ENCODE measurements at regions not wholly inside any gene's neighbourhood (a gene's known extent, or its start where the extent isn't known, plus 50 kb on each side); places are given as distances from the start of the nearest gene placed in this dataset.

DNA sequence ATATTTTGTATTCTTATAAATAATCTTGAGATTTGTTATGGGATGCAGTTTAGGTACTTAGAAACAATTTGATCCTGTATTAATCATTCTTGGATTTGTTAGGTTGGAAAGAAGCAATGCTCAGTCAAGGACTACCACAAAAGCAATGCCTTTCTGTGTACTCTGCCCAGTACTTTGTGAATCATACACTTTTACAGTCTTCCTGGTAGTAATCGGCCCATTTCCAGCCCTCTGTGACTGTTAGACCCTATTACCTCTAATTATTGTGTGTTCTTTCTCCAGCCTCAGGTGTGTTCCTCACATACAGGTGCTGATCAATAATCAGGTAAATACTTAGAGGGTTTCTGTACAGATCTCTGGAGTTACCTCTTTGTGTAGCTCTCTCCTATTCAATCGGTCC, 609.0 kb downstream of the KCNH5 start:
- no peak for DNase-seq (ENCODE audit: low spot score in 2 of 2, unreplicated experiment in 2 of 2)
- Mint-ChIP-seq H3K27me3 (ENCODE audit: low read depth) (no peaks in the 10 kb centered on the region), H3K27ac (no peak overlapping the region), H3K9me3 (peaks cover 78% of the 10 kb centered on the region), H3K4me3 (no peak overlapping the region), H3K4me1 (no peaks in the 10 kb centered on the region), H3K36me3 (peaks cover 4% of the 10 kb centered on the region)
- TF ChIP-seq, protein P1, sequence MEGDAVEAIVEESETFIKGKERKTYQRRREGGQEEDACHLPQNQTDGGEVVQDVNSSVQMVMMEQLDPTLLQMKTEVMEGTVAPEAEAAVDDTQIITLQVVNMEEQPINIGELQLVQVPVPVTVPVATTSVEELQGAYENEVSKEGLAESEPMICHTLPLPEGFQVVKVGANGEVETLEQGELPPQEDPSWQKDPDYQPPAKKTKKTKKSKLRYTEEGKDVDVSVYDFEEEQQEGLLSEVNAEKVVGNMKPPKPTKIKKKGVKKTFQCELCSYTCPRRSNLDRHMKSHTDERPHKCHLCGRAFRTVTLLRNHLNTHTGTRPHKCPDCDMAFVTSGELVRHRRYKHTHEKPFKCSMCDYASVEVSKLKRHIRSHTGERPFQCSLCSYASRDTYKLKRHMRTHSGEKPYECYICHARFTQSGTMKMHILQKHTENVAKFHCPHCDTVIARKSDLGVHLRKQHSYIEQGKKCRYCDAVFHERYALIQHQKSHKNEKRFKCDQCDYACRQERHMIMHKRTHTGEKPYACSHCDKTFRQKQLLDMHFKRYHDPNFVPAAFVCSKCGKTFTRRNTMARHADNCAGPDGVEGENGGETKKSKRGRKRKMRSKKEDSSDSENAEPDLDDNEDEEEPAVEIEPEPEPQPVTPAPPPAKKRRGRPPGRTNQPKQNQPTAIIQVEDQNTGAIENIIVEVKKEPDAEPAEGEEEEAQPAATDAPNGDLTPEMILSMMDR (IDR thresholded peaks at IDR 0.05; ENCODE audit: unreplicated experiment): no peak

DNA sequence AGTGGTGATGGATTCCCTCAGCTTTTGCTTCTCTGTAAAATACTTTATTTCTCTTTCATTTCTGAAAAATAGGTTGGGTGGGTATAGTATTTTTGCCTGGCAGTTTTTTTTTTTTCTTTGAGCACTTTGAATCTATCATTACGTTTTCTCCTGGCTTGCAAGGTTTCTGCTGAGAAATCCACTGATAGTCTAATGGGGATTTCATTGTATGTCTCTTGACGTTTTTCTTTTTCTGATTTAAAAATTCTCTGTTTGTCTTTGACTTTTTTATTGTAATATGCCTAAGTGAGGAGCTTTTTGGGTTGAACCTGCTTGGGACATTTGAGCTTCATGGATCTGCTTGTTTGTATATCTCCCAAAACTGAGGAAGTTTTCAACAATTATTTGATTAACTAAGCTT, 606.0 kb downstream of the KCNH5 start:
- peaks cover 62% of the 10 kb centered on the region for H3K9me3 Mint-ChIP-seq
- no peak overlapping the region for H3K27ac Mint-ChIP-seq
- no peak overlapping the region for H3K4me3 Mint-ChIP-seq
- H3K4me1 Mint-ChIP-seq: no peaks in the 10 kb centered on the region
- H3K36me3 Mint-ChIP-seq: peaks cover 2% of the 10 kb centered on the region
- DNase-seq (ENCODE audit: low spot score in 2 of 2, unreplicated experiment in 2 of 2): no peak
- TF ChIP-seq, protein P1 (IDR thresholded peaks at IDR 0.05; ENCODE audit: unreplicated experiment): no peak
- H3K27me3 Mint-ChIP-seq (ENCODE audit: low read depth): no peaks in the 10 kb centered on the region

DNA sequence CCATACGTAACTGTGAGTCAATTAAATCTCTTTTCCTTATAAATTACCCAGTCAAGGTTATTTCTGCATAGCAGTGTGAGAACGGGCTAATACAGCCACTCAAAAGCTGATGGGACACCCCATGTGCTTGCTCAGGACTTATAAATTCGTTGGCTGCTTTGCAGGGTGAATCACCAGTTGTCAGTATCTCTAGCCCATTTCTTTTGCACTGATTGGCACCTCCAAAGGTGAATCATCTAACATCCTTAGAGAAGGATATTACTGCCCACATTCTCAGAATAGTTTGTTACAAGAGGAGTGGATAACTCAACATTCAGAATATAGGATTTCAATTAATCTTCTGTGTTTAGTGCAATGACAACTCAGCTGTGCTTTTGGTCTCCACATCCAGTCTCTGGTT, 601.5 kb downstream of the KCNH5 start:
- Mint-ChIP-seq H3K4me1 (peaks cover 6% of the 10 kb centered on the region), H3K36me3 (peaks cover 2% of the 10 kb centered on the region), H3K27ac (no peak overlapping the region), H3K9me3 (peaks cover 24% of the 10 kb centered on the region), H3K4me3 (no peak overlapping the region), H3K27me3 (ENCODE audit: low read depth) (no peaks in the 10 kb centered on the region)
- TF ChIP-seq, protein P1 (IDR thresholded peaks at IDR 0.05; ENCODE audit: unreplicated experiment): no peak
- DNase-seq (ENCODE audit: low spot score in 2 of 2, unreplicated experiment in 2 of 2): no peak

DNA sequence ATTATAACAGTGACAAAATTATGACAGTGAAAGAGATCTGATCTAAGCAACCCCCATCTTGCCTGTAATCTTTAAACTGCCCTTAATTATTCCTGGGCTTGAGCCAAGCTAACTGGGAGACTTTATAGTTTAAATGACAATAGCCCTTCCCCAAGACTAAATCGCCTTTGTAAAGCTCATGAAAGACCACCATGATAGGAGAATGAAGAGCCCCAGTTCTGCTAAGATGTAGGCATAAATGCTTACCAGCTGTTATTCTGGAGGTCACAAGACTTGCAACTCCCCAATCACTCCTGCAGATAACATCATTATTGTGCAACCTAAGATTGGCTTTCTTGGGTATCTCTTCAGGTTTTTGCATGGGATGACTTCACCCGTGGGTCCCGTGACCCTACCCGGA, 599.7 kb downstream of the KCNH5 start:
- no peak overlapping the region for H3K4me3 Mint-ChIP-seq
- H3K9me3 Mint-ChIP-seq: peaks cover 8% of the 10 kb centered on the region
- H3K27me3 Mint-ChIP-seq (ENCODE audit: low read depth): no peaks in the 10 kb centered on the region
- no peaks in the 10 kb centered on the region for H3K36me3 Mint-ChIP-seq
- no peak for DNase-seq (ENCODE audit: low spot score in 2 of 2, unreplicated experiment in 2 of 2)
- no peak overlapping the region for H3K27ac Mint-ChIP-seq
- H3K4me1 Mint-ChIP-seq: peaks cover 6% of the 10 kb centered on the region
- TF ChIP-seq, protein P1 (IDR thresholded peaks at IDR 0.05; ENCODE audit: unreplicated experiment): no peak

DNA sequence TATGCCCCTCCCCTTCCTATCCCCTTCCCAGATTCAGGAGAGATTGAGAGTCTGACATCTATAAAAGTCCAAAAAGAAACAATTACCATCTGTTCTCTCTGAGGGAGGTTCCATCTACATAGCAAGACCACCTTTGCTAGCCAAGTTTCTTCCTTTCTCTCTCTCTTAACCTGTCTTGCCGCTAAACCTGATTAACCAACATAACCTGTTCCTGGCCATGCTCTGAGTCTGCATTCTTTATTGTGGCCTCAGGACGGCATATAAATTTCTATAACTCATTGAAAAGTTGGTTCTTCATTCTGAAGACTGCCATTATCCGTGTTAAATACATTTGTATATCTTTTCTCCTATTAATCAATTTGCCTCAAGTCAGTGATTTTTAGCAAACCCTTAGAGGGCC, 594.0 kb downstream of the KCNH5 start:
- no peak overlapping the region for H3K27ac Mint-ChIP-seq
- H3K9me3 Mint-ChIP-seq: peaks cover 3% of the 10 kb centered on the region
- H3K4me3 Mint-ChIP-seq: no peak overlapping the region
- H3K4me1 Mint-ChIP-seq: no peaks in the 10 kb centered on the region
- no peaks in the 10 kb centered on the region for H3K36me3 Mint-ChIP-seq
- TF ChIP-seq, protein P1 (IDR thresholded peaks at IDR 0.05; ENCODE audit: unreplicated experiment): no peak
- H3K27me3 Mint-ChIP-seq (ENCODE audit: low read depth): no peaks in the 10 kb centered on the region
- DNase-seq (ENCODE audit: low spot score in 2 of 2, unreplicated experiment in 2 of 2): no peak

DNA sequence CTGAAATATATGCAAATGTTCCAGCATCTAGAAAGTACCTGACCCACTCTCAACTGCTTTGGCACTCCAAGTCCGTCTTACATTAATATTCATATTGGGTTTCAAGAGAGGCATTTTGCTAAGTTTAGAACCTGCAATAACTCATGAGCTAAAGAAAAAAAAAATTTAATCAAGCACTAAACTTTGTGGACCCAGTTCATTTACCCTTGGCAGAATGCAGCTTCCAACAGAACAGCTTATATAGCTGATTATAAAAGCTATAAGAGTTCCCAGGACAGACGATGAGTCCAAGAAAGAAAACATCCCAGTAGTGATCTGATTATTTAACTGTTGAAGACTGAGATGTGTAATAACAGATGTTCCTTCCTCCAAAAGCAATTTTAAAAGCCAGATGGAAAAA, 592.0 kb downstream of the KCNH5 start:
- no peaks in the 10 kb centered on the region for H3K36me3 Mint-ChIP-seq
- no peak for DNase-seq (ENCODE audit: low spot score in 2 of 2, unreplicated experiment in 2 of 2)
- TF ChIP-seq, protein P1 (IDR thresholded peaks at IDR 0.05; ENCODE audit: unreplicated experiment): no peak
- no peaks in the 10 kb centered on the region for H3K27me3 Mint-ChIP-seq (ENCODE audit: low read depth)
- no peaks in the 10 kb centered on the region for H3K4me1 Mint-ChIP-seq
- no peak overlapping the region for H3K4me3 Mint-ChIP-seq
- no peak overlapping the region for H3K27ac Mint-ChIP-seq
- no peaks in the 10 kb centered on the region for H3K9me3 Mint-ChIP-seq
